ENCODE measurements at regions not wholly inside any gene's neighbourhood (a gene's known extent, or its start where the extent isn't known, plus 50 kb on each side); places are given as distances from the start of the nearest gene placed in this dataset.

DNA sequence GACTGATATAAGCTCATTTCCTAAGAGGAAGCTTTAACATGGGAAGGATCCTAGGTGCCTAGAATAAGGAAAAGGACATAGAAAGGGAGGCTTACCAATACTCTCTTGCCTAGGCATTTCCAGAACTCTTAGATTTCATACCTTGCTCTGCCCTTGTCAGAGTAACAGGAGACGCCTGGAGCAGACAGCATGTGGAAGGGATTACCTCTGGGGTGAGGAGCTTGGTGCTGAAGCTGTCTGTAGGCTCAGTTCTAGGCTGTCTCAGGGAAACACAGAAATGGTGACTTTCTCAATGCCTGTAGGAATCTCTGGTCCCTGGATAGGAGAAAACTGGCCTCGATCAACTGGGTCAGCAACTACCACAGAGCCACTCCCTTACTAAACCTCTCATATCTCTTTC lies 150.0 kb downstream of the SLC4A3 start:
- H3K27ac ChIP-seq = no peak overlapping the region
- intact Hi-C loops (cut with DNase I) = no loop called here
- TF ChIP-seq, protein P1, sequence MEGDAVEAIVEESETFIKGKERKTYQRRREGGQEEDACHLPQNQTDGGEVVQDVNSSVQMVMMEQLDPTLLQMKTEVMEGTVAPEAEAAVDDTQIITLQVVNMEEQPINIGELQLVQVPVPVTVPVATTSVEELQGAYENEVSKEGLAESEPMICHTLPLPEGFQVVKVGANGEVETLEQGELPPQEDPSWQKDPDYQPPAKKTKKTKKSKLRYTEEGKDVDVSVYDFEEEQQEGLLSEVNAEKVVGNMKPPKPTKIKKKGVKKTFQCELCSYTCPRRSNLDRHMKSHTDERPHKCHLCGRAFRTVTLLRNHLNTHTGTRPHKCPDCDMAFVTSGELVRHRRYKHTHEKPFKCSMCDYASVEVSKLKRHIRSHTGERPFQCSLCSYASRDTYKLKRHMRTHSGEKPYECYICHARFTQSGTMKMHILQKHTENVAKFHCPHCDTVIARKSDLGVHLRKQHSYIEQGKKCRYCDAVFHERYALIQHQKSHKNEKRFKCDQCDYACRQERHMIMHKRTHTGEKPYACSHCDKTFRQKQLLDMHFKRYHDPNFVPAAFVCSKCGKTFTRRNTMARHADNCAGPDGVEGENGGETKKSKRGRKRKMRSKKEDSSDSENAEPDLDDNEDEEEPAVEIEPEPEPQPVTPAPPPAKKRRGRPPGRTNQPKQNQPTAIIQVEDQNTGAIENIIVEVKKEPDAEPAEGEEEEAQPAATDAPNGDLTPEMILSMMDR (IDR thresholded peaks at IDR 0.05) = no peak
- TF ChIP-seq POLR2A (IDR thresholded peaks at IDR 0.05) = no peak
- no peak for DNase-seq
- 70 to 88% (median 81%) methylated on average over 2 of the region's 2 CpGs for WGBS, 4 donors
- H3K4me1 ChIP-seq (replicated peaks in 1 of 2) = no peaks in the 10 kb centered on the region
- H3K4me3 ChIP-seq = no peak overlapping the region
- H3K27me3 ChIP-seq = no peaks in the 10 kb centered on the region
- H3K36me3 ChIP-seq (replicated peaks in 1 of 2) = no peaks in the 10 kb centered on the region
- no peaks in the 10 kb centered on the region for H3K9me3 ChIP-seq (replicated peaks in 1 of 3)

DNA sequence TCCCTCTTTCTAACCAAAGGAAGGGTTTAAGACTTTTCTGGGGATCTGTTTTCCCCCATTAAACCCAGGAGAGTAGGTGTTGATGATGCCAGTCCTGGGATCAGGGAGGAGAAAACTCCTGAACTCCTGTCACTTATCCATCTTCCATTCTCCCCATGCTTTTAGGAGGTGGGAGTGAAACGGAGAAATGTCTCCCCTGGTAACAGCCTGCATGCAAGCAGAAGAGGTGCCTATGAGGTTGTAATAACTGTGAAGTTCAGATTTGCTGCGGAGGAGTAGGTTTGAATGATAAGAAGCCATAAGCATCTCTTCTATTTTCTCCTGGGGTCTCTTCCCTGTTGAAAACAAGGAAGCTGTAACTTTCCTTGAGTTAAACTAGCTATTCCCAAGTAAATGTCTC lies 150.8 kb downstream of the SLC4A3 start:
- Histone ChIP-seq H3K4me1 (replicated peaks in 1 of 2) (no peaks in the 10 kb centered on the region), H3K9me3 (replicated peaks in 1 of 3) (no peaks in the 10 kb centered on the region), H3K27ac (no peak overlapping the region), H3K36me3 (replicated peaks in 1 of 2) (no peaks in the 10 kb centered on the region), H3K27me3 (no peaks in the 10 kb centered on the region), H3K4me3 (no peak overlapping the region)
- intact Hi-C loops (cut with DNase I) = no loop called here
- DNase-seq = no peak
- TF ChIP-seq POLR2A (IDR thresholded peaks at IDR 0.05) = no peak
- TF ChIP-seq, protein P1 (IDR thresholded peaks at IDR 0.05) = no peak
- WGBS, 4 donors = 57 to 72% (median 69%) methylated on average over 2 of the region's 2 CpGs

DNA sequence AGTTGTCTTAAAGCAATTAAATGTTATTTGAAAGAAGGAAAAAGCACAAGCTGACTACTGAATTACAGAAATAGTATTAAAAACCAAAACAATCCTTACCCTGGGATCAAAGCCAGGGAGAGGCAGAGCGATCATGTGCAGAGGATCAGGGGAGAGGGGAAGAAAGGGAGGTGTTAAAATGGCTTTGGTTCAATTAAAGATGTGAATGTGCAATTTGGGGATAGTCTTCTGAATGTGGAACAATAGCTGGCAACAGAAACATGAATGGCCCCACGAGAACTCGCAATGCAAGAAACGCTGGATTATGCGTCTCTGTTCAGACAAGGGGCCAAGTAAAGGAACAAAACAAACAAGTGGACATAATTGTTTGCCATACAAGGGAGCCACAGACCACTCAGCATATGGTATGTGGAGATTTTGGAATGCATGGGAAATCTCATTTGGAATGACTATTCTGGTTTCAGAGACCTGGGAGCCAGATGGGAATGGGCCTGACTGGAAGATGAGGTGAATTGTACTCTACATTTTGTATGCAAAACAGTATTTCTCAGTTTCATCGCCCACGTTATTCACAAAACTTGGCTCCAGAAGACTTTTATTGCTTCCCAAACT lies 155.4 kb downstream of the SLC4A3 start:
- no peak for DNase-seq
- TF ChIP-seq POLR2A (IDR thresholded peaks at IDR 0.05) = no peak
- TF ChIP-seq, protein P1 (IDR thresholded peaks at IDR 0.05) = no peak
- Histone ChIP-seq H3K9me3 (replicated peaks in 1 of 3) (no peaks in the 10 kb centered on the region), H3K4me3 (no peak overlapping the region), H3K4me1 (replicated peaks in 1 of 2) (no peaks in the 10 kb centered on the region), H3K27ac (no peak overlapping the region), H3K36me3 (replicated peaks in 1 of 2) (no peaks in the 10 kb centered on the region), H3K27me3 (no peaks in the 10 kb centered on the region)
- intact Hi-C loops (cut with DNase I) = no loop called here
- WGBS, 4 donors = 71 to 76% (median 73%) methylated on average over 7 of the region's 7 CpGs

DNA sequence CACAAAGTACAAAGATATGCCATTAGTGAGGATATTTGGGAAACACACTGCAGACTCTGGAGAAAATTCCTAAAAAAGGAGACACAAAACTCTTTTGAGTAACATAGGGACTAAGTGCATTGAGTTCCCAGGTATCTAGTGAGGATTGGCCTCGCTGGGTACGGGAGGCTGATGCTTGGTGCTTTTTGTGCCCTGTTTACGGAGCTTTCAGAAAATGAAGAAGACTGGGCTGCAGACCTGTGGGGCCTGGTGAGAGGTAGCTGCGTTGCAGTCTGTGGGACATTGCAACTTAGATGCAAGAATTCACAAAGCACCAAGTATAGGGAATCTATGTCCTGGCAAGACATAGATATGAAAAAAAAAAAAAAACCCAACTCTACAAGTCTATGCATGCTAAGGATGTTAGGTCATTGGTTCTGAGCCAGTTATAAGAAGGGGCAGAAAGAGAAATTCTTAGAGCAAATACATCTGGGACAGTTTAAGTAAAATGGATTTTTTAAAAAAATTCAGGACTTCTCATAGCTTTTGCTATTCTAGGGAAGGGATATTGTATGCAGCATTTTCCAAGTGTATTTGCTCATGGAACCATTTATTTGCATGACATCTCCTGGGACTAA lies 156.0 kb downstream of the SLC4A3 start:
- no peaks in the 10 kb centered on the region for H3K27me3 ChIP-seq
- no peak for TF ChIP-seq POLR2A (IDR thresholded peaks at IDR 0.05)
- no peaks in the 10 kb centered on the region for H3K36me3 ChIP-seq (replicated peaks in 1 of 2)
- intact Hi-C loops (cut with DNase I) = no loop called here
- no peak overlapping the region for H3K27ac ChIP-seq
- H3K4me1 ChIP-seq (replicated peaks in 1 of 2) = no peaks in the 10 kb centered on the region
- 80 to 86% (median 84%) methylated on average over 4 of the region's 4 CpGs for WGBS, 4 donors
- H3K4me3 ChIP-seq = no peak overlapping the region
- no peak for DNase-seq
- H3K9me3 ChIP-seq (replicated peaks in 1 of 3) = no peaks in the 10 kb centered on the region

DNA sequence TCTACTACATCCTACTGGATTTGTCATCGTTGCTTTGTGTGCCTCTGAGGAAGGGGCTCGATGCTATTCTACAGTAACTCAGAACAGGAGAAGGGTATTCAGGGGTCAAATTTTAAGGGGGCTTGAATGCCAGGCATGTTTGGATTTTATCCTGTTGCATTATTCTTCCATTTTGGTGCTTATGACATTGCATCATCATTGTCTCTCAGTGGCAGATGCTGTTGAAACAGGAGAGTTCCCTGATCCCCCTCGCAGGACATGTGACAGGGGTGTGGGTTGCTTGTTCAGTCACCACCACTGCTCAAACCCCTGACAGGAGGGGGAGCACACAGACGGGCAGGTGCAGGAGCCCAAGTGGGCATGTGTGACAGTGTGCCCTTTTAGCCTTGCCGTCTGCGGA lies 156.7 kb downstream of the SLC4A3 start:
- intact Hi-C loops (cut with DNase I) = no loop called here
- H3K27me3 ChIP-seq = no peaks in the 10 kb centered on the region
- WGBS, 4 donors = 74 to 86% (median 78%) methylated on average over 5 to 6 of the region's 6 CpGs
- H3K36me3 ChIP-seq (replicated peaks in 1 of 2) = no peaks in the 10 kb centered on the region
- DNase-seq = no peak
- no peak for TF ChIP-seq POLR2A (IDR thresholded peaks at IDR 0.05)
- TF ChIP-seq, protein P1 (IDR thresholded peaks at IDR 0.05) = no peak
- no peak overlapping the region for H3K4me3 ChIP-seq
- H3K9me3 ChIP-seq (replicated peaks in 1 of 3) = no peaks in the 10 kb centered on the region
- H3K4me1 ChIP-seq (replicated peaks in 1 of 2) = no peaks in the 10 kb centered on the region
- no peak overlapping the region for H3K27ac ChIP-seq
